VCaP (cell line): ENCODE measurements at regions not wholly inside any gene's neighbourhood (a gene's known extent, or its start where the extent isn't known, plus 50 kb on each side); places are given as distances from the start of the nearest gene placed in this dataset.
"Not testable (repeated sequence)": the region's sequence is repeated elsewhere in the genome, so short reads cannot be mapped to it uniquely, and the experiment has no call there.

Experiments used
- H3K27ac ChIP-seq: fragments of 450-650 bp; 2 replicates; pipeline ENCODE4 v1.5.1; 2017
- TF ChIP-seq, protein P1 (sequence below): fragments of 450-650 bp; conservative IDR thresholded peaks from 2 replicates; pipeline ENCODE4 v1.5.1; 2017; ENCODE audit warnings: mild to moderate bottlenecking, moderate library complexity

GRCh38 chr2:120634533-120634932 lies 101.1 kb upstream of the GLI2 start:
- H3K27ac ChIP-seq: no peak overlapping the region
- TF ChIP-seq, protein P1, sequence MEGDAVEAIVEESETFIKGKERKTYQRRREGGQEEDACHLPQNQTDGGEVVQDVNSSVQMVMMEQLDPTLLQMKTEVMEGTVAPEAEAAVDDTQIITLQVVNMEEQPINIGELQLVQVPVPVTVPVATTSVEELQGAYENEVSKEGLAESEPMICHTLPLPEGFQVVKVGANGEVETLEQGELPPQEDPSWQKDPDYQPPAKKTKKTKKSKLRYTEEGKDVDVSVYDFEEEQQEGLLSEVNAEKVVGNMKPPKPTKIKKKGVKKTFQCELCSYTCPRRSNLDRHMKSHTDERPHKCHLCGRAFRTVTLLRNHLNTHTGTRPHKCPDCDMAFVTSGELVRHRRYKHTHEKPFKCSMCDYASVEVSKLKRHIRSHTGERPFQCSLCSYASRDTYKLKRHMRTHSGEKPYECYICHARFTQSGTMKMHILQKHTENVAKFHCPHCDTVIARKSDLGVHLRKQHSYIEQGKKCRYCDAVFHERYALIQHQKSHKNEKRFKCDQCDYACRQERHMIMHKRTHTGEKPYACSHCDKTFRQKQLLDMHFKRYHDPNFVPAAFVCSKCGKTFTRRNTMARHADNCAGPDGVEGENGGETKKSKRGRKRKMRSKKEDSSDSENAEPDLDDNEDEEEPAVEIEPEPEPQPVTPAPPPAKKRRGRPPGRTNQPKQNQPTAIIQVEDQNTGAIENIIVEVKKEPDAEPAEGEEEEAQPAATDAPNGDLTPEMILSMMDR: no peak

DNA sequence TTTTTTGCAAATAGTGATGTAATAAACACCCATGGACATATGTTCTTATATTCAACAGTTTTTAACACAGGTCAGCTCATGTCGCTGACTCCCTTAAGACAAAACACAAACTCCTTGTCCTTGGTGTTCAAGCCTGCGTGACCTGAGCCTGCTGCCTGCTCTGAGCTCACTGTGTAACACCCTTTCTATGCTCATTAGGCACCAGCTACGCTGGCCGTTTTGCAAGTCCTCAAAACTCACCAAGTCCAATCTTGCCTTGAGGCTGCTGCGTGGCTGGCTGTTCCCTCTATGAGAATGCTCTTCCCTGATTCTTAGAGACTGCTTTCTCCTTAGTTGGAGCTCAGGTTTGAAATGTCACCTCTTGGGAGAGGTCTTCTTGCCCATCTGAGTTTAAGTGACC lies 100.5 kb upstream of the GLI2 start:
- H3K27ac ChIP-seq: no peak overlapping the region
- TF ChIP-seq, protein P1: no peak

- TF ChIP-seq, protein P1: no peak
- H3K27ac ChIP-seq: no peak overlapping the region
These were observed 97.8 kb upstream of the GLI2 start for GRCh38 chr2:120637847-120638246.

- H3K27ac ChIP-seq: no peak overlapping the region
- TF ChIP-seq, protein P1: no peak
These were observed 97.2 kb upstream of the GLI2 start for GRCh38 chr2:120638450-120638849.

DNA sequence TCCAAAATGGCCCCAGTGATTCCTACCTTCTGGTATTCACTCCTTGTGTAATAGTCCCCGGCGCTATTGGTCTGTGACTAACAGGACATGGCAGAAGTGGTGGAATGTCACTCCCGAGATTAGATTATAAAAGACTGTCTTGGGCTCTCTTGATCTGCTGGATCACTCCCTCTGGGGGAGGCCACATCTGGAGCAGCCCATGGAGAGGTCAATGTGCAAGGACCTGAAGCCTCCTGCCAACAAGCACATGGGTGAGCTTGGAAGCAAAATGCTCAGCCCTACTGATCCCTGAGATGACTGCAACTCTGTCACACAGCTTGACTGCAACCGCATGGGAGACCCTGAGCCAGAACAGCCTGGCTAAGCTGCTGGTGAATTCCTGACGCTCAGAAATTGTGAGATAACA lies 94.3 kb upstream of the GLI2 start:
- TF ChIP-seq, protein P1: no peak
- no peak overlapping the region for H3K27ac ChIP-seq

DNA sequence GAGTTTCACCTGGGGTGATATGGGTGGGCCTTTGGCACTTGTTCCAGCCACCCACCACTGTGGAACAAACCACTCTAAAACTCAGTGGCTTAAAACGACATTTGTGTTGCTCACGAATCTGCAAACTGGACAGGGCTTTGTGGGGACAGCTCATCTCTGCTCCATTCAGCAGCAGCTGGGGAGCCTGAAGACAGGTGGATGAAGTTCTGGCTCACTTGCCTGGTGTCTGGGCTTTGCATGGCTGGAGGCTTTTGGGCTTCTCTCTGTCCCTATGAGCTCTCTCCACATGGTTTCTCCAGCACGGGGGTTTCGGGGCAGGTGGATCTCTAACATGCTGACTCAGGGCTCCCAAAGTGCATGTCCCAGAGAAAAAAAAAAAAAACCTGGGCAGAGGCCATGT lies 93.0 kb upstream of the GLI2 start:
- TF ChIP-seq, protein P1: no peak
- H3K27ac ChIP-seq: no peak overlapping the region

GRCh38 chr2:120646994-120647393 lies 88.7 kb upstream of the GLI2 start:
- no peak overlapping the region for H3K27ac ChIP-seq
- TF ChIP-seq, protein P1: no peak

GRCh38 chr2:120647487-120647886 lies 88.2 kb upstream of the GLI2 start:
- TF ChIP-seq, protein P1: no peak
- no peak overlapping the region for H3K27ac ChIP-seq

GRCh38 chr2:120649381-120649780 lies 86.3 kb upstream of the GLI2 start:
- H3K27ac ChIP-seq: not testable (repeated sequence)
